HG03378 (cell line): ENCODE measurements at regions not wholly inside any gene's neighbourhood (a gene's known extent, or its start where the extent isn't known, plus 50 kb on each side); places are given as distances from the start of the nearest gene placed in this dataset.

Experiments
- ATAC-seq: cut with Tn5 transposase; IDR thresholded peaks from one replicate; pipeline ENCODE4 v1.9.1; 2021; ENCODE audit warnings: mild to moderate bottlenecking, moderate library complexity; ENCODE audit not compliant: unreplicated experiment

GRCh38 chr2:107290041-107290440 is 404.1 kb upstream of the ST6GAL2 start:
- ATAC-seq = no peak

- ATAC-seq = no peak
Observed at GRCh38 chr2:107303964-107304363, 418.0 kb upstream of the ST6GAL2 start.

- no peak for ATAC-seq
Observed at GRCh38 chr2:107305966-107306365, 420.0 kb upstream of the ST6GAL2 start.

GRCh38 chr2:107306881-107307280 is 420.9 kb upstream of the ST6GAL2 start:
- no peak for ATAC-seq

GRCh38 chr2:107308835-107309234 is 422.9 kb upstream of the ST6GAL2 start:
- no peak for ATAC-seq

- ATAC-seq = no peak
Observed at GRCh38 chr2:107312240-107312639, 426.3 kb upstream of the ST6GAL2 start.

- no peak for ATAC-seq
Observed at GRCh38 chr2:107313316-107313715, 427.3 kb upstream of the ST6GAL2 start.

GRCh38 chr2:107320881-107321280 is 434.9 kb upstream of the ST6GAL2 start:
- no peak for ATAC-seq

- no peak for ATAC-seq
Observed at GRCh38 chr2:107322416-107322815, 436.4 kb upstream of the ST6GAL2 start.

- ATAC-seq = no peak
Observed at GRCh38 chr2:107323946-107324565, 438.1 kb upstream of the ST6GAL2 start.

GRCh38 chr2:107325981-107326786 is 440.2 kb upstream of the ST6GAL2 start:
- ATAC-seq = no peak

- ATAC-seq = no peak
Observed at GRCh38 chr2:107334306-107334705, 448.3 kb upstream of the ST6GAL2 start.

- ATAC-seq = no peak
Observed at GRCh38 chr2:107336526-107336925, 450.6 kb upstream of the ST6GAL2 start.

- no peak for ATAC-seq
Observed at GRCh38 chr2:107337209-107337898, 451.4 kb upstream of the ST6GAL2 start.

GRCh38 chr2:107338059-107338458 is 452.1 kb upstream of the ST6GAL2 start:
- ATAC-seq = no peak

- no peak for ATAC-seq
Observed at GRCh38 chr2:107338571-107338970, 452.6 kb upstream of the ST6GAL2 start.

GRCh38 chr2:107340955-107341354 is 455.0 kb upstream of the ST6GAL2 start:
- no peak for ATAC-seq

- no peak for ATAC-seq
Observed at GRCh38 chr2:107349329-107349728, 463.4 kb upstream of the ST6GAL2 start.

- ATAC-seq = no peak
Observed at GRCh38 chr2:107354175-107354574, 468.2 kb upstream of the ST6GAL2 start.

GRCh38 chr2:107358362-107358761 is 468.3 kb upstream of the RGPD4 start:
- no peak for ATAC-seq

GRCh38 chr2:107359021-107359420 is 467.7 kb upstream of the RGPD4 start:
- ATAC-seq = no peak
